Pons (tissue), 1 donor: ENCODE measurements at regions not wholly inside any gene's neighbourhood (a gene's known extent, or its start where the extent isn't known, plus 50 kb on each side); places are given as distances from the start of the nearest gene placed in this dataset.
"Not testable (repeated sequence)": the region's sequence is repeated elsewhere in the genome, so short reads cannot be mapped to it uniquely, and the experiment has no call there.

Source experiments
- DNase-seq: peaks from one replicate; pipeline ENCODE4 v3.0.0-alpha.2; 2016; ENCODE audit warnings: low spot score

DNA sequence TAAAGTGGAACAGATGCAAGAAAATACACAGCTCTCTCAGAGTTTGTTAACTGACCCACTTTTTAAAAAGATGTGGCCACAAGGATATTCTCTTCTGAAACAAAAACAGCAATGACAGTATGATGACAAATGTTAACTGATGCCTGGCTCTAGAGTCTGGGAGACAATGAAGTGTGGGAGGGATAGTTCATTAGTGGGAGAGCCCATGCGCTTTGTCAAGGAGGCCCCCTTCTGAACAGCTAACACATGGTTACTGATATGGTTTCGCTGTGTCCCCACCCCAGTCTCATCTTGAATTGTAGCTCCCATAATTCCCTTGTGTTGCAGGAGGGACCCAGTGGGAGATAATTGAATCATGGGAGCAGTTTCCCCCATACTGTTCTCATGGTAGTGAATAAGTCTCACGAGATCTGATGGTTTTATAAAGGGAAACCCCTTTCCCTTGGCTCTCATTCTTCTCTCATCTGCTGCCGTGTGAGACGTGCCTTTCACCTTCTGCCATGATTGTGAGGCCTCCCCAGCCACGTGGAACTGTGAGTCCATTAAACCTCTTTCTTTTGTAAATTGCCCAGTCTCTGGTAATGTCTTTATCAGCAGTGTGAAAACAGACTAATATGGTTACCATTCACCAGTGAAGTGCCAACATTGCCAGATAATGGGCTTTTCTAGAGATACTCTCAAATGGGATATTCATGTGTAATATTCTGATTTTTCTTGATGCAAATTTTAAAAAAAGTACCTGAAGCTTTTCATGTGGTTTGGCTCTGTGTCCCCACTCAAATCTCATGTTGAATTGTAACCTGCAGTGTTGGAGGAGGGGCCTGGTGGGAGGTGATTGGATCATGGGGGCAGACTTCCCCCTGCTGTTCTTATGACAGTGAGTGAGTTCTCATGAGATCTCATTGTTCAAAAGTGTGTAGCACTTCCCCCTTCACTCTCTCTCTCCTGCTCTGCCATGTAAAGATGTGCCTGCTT lies 435.8 kb downstream of the SHISA9 start:
- not testable (repeated sequence) for DNase-seq

DNA sequence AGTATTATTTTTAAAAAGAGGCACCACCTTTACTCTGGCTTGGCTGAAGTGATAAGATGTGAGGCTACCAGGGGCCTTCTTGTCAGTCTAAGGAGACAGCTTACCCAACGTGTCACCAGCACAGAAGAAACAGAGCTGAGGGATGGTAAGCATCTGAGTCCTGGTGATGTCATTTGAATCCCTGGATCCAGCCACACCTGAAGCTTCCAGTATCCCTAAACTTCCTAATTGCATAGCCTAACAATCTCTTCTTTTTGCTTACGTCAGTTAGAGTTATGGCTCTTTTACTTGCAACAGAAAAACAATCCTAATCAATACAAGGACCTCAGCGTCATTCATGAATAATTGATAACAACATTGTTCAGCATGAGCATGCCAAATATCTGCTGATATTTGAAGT lies 436.6 kb downstream of the SHISA9 start:
- DNase-seq: no peak

DNA sequence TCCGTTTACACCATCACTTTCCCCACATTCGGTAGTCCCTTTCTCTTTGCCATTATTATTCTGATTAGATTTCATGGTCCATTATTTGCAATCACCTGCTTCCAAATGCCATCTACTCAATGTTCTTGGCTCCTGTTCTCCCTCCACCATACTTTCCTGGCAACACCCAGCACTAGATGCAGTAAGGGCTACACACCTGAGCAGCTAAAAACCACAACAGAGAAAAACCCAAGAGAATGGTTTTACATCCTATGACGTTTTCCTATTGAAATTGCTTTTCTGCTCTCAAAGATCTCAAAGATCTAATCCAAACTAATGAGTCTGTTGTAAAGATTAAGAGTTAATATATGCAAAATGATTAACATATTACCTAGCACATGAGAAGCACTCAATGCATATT lies 441.3 kb downstream of the SHISA9 start:
- no peak for DNase-seq

DNA sequence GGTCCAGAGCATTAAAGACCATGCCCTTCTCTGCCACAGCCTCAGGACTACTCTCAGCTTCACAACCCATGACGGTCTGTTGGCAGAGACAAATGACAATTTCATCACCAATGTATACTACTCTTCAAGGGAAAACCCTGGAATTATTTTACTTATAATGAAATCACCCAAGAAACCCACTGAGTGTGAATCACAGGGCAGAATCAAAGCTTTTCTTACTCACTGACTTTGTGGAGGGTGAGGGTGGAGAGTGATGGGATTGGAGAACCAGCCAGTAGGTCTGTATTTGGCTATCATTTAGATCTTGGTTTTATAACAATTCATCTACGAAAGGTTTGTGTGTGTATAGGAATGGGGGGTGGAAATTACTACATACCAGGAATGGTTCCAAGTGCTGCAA lies 442.6 kb downstream of the SHISA9 start:
- DNase-seq: no peak

DNA sequence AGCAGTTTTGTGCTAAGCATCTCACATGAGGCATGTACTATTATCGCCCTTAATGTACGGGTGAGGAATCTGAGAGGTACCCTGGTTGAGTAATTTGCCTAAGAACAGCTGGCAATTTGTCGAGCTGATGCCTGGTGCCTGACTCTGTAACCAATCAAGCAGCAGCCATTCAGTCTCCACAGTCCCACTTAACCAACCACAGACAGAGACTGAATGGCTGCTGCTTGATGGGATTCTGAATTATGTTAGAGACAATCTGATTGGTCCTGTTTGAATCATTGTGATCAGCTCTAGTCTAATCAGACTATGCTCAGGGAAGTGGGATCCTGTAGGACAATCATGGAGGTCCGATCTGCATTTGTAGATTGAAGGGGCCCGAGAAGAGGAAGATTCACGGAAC lies 447.0 kb downstream of the SHISA9 start:
- DNase-seq: no peak

DNA sequence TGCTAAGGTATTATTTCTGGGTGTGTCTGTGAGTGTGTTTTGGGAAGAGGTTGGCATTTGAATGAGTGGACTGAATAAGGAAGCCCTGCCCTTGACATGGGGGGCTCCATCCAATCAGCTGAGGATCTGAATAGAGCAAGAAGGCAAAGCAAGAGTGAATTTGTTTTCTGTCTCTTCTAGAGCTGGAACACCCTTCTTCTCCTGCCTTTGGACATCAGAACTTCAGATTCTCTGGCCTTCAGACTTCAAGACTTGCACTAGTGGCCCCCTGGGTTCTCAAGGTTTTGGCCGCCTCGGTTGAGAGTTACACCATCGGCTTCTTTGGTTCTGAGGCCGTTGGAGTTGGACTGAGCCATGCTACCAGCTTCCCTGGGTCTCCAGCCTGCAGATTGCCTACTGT lies 448.6 kb downstream of the SHISA9 start:
- DNase-seq: no peak

DNA sequence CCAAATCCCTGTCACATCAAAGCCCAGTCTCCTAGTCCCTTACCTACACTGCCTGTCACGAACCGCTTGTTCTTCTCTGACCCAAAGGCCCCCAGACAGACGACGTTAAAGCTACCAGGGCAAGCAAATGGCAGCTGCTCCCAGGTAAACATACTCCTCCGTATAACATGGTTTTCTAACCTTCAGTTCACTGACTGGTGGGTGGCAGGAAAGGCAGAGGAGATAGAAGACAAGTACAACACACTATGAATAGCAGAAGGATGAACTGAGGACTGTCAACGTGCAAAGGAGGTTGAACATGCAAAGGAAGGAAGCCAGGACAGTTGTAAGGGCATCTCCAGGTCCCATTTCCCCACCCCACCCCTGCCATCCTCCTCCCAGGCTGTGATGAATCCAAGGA lies 449.8 kb downstream of the SHISA9 start:
- DNase-seq: no peak

DNA sequence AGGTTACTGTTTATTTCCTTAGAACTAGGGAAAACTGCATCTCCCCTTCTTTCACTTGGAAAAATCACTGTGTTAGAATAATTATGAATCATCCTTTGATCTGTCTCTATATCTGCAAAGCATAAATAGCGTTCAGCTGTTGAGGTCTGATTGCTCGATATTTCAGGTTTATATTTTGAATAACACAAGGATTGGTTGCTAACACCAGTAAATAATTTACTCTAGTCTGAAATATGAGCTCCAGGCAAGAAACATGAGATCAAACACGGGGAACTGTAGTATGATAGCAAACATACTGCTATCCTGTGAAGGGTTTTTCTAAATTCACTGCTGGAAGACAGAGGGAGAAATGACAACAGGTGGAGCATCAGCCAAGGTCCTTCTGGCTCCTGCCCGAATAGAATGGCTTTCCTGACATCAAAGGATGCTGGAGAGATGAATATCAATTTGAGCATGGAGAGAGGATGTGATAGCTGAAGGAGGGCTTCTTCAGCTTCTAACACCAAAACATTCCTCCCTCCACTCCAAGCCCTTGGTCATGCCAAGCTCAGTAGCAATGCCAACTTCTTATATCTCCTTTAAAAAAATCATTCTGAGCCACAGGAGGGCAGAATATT lies 450.3 kb downstream of the SHISA9 start:
- DNase-seq: no peak

DNA sequence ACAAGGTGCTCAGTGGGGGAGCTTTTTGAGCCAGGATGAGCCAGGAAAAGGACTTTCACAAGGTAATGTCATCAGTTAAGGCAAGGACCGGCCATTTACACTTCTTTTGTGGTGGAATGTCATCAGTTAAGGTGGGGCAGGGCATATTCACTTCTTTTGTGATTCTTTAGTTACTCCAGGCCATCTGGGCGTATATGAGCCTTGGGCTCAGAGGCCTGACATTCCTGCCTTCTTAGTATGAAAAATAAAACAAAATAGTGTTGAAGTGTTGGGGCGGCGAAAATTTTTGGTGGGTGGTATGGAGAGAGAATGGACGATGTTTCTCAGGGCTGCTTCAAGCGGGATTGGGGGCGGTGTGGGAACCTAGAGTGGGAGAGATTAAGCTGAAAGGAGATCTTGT lies 451.4 kb downstream of the SHISA9 start:
- DNase-seq: not testable (repeated sequence)

DNA sequence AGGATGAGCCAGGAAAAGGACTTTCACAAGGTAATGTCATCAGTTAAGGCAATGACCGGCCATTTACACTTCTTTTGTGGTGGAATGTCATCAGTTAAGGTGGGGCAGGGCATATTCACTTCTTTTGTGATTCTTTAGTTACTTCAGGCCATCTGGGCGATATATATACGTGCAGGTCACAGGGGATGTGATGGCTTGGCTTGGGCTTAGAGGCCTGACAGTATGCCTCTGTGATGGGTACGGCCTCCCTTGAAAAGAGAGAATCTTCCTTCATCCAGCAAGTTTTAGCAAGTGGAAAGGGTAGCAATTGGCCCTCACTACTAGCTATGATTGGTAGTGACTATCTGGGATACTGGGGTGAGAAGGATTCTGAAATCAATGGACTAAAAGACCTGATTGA lies 456.4 kb downstream of the SHISA9 start:
- DNase-seq: not testable (repeated sequence)

DNA sequence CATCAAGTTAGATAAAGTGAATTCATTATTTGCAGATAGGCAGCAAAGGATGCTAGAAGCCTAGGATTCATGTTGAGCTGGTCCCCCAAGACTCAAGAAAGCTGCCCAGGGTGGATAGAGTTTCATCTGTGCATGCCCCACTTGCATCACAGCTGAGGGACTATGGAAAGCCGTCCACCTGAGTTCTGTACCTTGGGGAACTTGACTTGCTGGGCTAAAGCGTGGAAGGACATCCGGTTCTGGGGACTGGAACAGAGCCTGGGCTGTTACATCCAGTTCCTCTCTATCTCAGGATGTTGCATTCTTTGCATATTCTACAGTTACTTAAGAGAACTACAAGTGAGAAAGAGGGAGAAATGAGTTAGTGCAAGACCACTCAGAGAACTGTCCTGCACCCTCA lies 458.4 kb downstream of the SHISA9 start:
- DNase-seq: no peak

DNA sequence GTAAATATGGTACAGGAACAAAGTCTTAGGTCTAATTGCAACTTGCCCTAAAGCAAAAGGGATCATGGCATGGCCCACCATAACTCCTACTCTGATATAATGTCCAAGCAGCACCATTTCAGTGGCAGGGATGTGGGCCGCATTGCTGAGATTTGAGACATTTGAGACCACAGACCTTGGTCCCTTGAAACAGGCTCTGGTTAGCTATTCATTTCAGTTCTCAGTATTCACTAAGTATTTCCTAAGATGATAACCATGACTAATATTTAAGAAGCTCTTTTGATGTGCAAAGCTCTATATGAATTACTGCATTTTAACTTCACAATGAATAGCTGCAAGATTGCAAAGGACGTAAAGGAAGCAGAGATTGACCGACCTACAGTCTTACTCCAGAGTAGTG lies 471.0 kb downstream of the SHISA9 start:
- no peak for DNase-seq

DNA sequence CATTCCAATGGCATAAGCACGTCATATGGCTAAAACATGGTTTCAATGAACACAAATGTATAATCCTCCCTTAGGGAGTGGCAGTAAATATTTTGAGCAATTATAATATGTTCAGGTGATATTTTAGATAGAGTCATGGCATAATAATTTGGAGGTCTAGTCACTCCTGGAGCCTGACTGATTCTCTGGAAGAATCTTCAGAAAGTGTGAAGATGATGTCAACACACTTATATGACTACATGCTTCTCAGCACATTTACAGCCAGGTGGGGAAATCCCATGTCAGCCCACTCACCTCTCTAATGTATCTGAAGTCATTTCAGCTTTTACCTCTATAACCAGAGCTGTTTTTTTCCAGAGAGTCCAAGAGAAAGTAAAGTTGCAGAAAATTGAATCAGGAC lies 474.8 kb downstream of the SHISA9 start:
- no peak for DNase-seq

DNA sequence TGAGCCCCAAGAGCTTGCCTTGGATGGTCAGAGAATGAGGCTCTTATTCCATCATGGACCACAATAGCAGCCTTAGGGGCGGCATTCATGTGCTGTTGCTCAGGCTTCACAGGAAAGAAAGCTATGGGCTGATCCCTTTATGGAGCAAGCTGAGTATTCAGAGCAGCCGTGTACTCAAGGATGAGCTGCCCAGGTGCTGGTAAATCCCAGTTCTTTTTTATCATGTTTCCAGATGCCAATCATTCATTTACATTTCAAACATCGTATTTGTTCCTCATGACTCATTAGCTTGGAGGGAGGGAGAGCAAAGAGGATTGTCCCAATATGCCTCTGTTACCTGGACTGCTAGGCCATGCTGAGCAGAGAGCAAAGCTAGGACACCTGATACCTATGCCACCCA lies 475.7 kb downstream of the SHISA9 start:
- DNase-seq: no peak

DNA sequence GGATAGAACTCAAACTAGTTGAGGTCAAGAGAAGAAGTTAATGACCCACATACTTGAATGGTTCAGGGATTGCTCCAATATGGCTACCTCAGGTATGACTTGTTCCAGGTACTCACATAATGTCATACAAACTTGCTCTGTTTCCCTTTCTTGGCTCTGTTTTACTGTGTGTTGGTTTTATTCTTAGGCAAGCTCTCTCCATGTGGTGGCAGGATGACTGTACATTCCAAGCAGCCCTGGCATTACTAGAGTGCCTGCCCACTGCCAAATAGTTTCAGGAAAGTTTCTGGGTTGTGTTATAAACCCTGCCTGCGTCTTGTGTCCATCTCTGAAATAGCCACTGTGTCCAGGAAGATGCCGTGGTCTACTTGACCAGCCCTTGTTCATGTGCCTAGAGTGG lies 476.8 kb downstream of the SHISA9 start:
- no peak for DNase-seq

DNA sequence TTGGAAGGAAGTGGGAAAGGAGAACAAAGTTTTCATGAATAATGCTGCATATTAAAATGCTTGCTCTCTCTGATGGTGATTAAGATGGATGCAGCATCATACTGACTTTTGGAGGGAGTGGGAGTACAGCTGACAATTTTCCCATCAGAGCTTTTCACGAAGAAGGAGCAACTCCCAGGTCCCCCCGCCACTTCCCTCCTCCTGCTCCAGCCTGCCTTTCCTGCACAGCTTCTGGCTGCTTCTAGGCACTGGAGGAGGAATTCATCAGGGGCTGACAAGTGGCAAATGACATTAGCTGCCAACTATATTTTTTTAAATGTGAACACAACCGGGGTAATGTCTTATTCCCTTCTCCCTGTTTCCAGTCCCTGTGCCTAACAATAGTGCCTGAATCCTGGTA lies 477.9 kb downstream of the SHISA9 start:
- no peak for DNase-seq

DNA sequence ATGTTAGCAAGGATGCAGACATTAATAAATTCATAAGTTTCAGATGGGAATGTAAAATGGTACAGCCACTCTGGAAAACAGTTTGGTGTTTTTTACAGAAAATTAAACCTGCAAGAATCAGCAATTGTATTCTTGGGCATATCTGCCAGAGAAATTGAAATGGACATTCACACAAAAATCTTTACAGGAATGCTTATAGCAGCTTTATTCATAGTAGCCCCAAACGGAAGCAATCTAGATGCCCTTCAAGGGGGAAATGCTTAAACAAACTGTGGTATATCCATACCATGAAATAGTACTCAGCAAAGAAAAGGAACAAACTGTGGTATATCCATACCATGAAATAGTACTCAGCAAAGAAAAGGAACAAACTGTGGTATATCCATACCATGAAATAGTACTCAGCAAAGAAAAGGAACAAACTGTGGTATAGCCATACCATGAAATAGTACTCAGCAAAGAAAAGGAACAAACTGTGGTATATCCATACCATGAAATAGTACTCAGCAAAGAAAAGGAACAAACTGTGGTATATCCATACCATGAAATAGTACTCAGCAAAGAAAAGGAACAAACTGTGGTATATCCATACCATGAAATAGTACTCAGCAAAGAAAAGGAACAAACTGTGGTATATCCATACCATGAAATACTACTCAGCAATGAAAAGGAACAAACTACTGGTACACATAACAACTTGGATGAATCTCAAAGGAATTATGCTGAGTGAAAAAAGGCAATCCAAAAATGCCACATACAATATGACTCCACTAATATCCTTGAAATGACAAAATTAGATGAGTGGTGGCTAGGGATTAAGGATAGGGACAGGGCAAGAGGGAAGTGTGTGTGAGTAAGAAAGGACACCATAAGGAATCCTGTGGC lies 484.0 kb downstream of the SHISA9 start:
- DNase-seq: not testable (repeated sequence)

DNA sequence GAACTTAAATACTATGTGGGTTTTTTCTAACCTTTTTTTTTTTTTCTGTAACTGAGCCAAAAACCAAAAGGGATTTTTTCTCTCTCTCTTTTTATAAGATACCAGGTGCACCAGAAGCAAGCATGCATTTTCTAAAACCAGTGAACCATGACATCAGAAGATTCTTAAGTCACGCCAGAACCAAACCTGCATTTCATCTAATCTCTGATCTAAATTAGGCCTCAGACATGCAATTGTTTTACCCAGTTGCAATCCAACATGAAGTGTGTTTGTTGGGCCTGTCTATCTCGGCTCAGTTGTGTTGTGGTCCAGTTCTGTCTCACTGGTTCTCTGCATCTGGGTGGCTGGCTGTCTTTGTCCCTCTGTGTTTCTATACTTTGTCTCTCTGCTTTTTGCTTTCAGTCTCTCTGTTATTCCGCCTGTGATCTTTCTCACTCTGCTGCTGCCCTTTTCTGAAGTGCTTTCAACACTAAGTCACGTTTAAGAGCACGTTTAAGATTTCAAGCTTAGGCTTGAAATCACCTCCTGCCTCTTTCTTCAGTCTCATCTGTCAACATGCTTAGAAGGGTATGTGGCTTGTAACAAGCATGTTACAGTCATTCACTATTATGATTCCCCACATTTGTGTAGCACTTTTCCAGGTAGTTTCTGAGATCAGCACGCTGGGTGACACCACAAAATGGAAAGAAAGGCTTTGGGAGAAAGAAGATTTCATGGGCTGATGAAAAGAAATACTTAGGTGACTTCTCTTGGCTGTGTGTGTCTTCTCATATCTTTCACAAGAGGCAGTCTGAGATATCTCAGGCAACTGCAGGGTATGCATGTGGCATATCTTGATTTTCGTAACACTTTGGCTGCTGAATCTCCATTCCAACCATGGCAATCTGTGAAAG lies 488.9 kb downstream of the SHISA9 start:
- no peak for DNase-seq

DNA sequence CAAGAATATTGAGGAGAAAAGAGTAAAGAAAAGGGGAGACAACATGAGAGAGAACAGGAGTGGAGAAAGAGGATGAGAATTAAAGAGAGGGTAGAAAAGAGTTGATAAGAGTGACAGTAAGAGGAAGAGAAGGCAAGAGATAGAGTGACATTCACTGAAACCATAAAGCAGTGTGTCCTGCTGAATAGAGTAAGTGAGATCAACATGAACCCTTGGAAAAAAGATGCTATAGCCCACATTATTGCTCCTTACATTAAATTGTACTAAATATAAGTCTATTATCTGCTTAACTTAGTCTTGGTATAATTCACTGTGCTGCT lies 489.5 kb downstream of the SHISA9 start:
- no peak for DNase-seq

DNA sequence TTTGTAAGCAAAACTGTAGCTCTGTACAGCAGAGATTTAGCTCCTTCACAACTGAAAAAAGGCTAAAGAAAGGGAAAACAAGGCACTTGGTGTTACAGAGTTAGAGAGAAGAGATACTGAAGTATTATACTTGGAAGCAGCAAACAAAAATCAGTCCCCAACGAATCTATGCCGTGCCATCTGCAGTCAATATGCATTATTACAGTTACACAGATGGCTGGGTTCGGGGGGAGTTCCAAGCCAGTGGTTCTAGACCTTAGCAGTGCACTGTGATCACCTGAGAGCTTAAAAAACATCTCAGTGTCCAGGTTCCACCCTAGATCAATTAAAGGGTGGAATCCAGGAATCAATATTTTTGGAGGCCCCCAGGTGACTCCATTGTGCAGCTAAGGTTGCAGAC lies 489.9 kb downstream of the SHISA9 start:
- no peak for DNase-seq

DNA sequence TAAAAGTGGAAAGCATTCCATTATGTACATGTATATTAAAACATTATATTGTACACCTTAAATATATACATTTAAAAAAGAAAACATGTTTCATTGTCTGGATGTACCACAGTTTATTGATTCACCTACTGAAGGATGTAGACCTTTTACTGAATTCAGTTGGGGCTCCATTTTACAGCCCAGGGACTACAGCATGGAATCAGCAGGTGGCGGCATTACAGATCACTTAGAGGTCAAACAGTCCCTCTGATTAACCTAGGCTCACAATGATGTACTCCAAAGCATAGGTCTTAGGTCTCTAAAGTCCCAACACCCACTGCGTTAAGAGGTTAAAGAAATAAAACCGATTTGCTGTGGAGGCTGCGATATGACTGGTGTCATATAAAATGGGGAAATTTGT lies 490.9 kb downstream of the SHISA9 start:
- DNase-seq: no peak

DNA sequence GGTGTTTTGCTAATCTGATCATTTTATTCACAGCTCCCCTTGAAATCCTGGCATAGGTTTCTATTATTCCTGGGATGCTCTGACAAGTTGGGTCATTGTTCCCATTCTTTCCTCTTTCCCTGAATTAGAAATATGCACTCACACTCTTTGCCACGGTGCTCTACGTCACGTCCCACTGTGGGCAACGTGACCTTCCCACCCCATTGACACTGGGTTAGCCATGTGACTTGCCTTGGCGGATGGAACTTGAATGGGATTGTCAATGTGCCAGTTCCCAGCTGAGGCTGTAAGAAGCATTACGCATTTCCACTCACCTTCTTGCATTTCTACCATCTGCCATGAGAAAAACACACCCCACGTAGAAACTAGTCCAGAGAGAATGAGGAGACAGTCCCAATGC lies 492.4 kb downstream of the SHISA9 start:
- DNase-seq: no peak
